Peyer's patch (tissue), 4 donors: ENCODE measurements at regions not wholly inside any gene's neighbourhood (a gene's known extent, or its start where the extent isn't known, plus 50 kb on each side); places are given as distances from the start of the nearest gene placed in this dataset.

Source experiments
- POLR2A ChIP-seq, 2 donors: fragments of 450-650 bp; IDR thresholded peaks; one replicate each; pipeline ENCODE4 v1.5.1; 2017; ENCODE audit warnings: antibody characterized with exemption in 2 of 2, mild to moderate bottlenecking in 2 of 2, moderate library complexity in 2 of 2
- TF ChIP-seq, protein P1 (sequence below), 6 experiments: fragments of 450-650 bp in 4 of 6; fragments of 200-600 bp in 2 of 6; sonication (generic) in 1 of 6; IDR thresholded peaks; one replicate each; pipeline ENCODE4 v1.5.1; 2017 to 2019; ENCODE audit warnings: antibody characterized with exemption in 6 of 6, mild to moderate bottlenecking in 3 of 6, moderate library complexity in 1 of 6

DNA sequence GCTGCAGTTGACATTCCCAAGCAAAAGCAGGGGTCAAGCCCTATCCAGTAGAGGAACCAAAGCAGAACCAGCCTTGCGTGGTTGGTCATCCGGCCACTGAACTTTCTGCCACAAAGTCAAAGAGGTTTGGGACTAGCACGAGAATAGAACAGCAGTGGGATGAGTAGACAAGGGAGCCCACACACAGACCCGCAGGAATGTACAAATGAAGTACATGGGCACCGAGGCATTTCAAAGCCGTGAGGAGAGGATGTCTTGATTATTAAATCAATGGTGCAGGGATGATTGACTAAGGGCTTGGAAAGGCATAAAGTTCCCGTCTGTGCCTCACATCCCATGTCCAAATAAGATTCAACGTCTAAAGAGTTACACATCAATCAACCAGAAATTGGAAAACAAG, 81.8 kb upstream of the TBC1D3K start:
- TF ChIP-seq, protein P1, sequence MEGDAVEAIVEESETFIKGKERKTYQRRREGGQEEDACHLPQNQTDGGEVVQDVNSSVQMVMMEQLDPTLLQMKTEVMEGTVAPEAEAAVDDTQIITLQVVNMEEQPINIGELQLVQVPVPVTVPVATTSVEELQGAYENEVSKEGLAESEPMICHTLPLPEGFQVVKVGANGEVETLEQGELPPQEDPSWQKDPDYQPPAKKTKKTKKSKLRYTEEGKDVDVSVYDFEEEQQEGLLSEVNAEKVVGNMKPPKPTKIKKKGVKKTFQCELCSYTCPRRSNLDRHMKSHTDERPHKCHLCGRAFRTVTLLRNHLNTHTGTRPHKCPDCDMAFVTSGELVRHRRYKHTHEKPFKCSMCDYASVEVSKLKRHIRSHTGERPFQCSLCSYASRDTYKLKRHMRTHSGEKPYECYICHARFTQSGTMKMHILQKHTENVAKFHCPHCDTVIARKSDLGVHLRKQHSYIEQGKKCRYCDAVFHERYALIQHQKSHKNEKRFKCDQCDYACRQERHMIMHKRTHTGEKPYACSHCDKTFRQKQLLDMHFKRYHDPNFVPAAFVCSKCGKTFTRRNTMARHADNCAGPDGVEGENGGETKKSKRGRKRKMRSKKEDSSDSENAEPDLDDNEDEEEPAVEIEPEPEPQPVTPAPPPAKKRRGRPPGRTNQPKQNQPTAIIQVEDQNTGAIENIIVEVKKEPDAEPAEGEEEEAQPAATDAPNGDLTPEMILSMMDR (IDR thresholded peaks at IDR 0.05), result no peak
- no peak for TF ChIP-seq POLR2A (IDR thresholded peaks at IDR 0.05)
